Renal cortex interstitium (tissue), 11 donors: ENCODE measurements at regions not wholly inside any gene's neighbourhood (a gene's known extent, or its start where the extent isn't known, plus 50 kb on each side); places are given as distances from the start of the nearest gene placed in this dataset.
A peak's percentile ranks its signal among the peaks of the same experiment; 100 is the strongest.
"Not testable (repeated sequence)": the region's sequence is repeated elsewhere in the genome, so short reads cannot be mapped to it uniquely, and the experiment has no call there.

Experiments used
- DNase-seq, 11 donors: peaks; one replicate each; pipeline ENCODE4 v3.0.0-alpha.2; 2013; ENCODE audit warnings: low read depth in 9 of 11, low spot score in 4 of 11; ENCODE audit errors: extremely low read depth in 1 of 11

- DNase-seq = no peak
Measured at GRCh38 chr7:68684246-68684839, 913.9 kb upstream of the AUTS2 start.

DNA sequence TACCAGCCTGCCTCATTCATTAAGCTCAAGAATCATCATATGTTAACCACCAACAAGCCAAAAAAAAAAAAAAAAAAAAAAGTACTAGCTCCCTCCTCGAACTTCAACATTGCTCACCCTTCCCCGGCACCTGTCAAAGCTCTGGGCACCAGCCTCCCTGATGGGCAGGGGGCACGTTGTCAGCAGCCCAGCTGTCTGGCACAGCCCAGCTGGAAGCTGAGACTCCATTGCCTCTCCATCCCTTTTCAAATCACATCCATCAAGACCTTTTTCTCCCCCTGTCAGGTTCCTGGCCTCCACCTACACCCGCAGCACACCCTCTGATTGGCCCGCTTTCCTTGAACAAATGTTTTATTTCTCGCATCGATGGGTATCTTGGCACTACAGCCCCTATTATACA lies 913.3 kb upstream of the AUTS2 start:
- no peak for DNase-seq

- DNase-seq = no peak
Measured at GRCh38 chr7:68688416-68689086, 909.7 kb upstream of the AUTS2 start.

- DNase-seq = no peak
Measured at GRCh38 chr7:68689087-68689433, 909.2 kb upstream of the AUTS2 start.

DNA sequence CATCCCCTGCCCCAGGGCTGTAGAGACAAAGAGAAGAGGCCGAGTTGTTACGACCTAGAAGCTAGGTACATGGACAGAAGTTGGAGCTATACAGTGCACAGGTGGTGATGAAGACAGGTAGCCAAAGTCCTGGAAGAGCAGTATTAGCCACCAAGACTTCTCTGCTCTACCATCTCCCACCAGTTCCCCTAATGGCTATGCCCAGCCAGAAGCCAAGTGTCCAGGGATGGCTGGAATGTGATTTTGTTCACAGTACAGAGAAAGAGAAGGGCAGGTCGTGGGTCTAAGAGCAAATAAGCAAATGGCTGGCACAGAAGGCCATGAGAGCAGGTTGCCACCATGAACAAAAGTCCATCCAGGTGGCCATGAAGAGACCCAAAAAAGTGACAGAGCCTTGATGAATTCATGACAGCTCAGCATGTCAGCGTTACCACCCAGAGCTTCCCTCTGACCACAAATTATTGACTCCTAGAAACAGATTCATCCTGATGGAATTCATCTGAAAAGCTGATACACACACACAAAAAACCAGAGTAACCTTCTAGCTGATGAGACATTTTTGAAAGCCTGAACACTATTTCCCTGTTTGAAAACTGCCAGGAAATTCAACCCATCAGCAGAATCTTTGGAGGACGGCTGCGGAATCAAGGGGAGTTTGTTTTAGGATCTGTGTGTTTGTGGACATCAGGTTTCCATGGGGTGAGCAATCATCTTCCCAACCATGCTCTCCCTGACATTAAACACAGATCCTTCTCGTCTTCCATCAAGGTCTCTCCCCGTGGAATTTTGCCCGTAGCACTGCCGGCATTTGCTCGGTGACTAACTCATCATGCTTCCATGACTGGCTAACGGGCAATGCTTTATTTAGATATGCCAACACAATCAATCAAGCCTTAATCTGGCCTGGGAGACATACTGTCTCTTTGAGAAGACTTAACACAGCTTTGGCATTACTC lies 906.7 kb upstream of the AUTS2 start:
- DNase-seq = no peak

DNA sequence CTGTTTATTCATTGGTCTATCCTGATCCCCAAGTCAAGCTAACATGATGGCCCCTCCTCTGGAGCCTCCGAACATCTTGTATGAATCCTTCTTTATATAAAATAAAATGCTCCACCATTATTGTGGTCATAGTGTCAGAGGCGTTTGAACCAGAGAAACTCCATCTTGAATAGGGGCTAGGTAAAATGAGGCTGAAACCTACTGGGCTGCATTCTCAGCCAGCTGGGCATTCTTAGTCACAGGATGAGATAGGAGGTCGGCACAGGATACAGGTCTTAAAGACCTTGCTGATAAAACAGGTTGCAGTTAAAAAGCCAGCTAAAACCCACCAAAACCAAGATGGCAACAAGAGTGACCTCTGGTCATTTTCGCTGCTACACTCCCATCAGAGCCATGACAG lies 905.8 kb upstream of the AUTS2 start:
- no peak for DNase-seq

DNA sequence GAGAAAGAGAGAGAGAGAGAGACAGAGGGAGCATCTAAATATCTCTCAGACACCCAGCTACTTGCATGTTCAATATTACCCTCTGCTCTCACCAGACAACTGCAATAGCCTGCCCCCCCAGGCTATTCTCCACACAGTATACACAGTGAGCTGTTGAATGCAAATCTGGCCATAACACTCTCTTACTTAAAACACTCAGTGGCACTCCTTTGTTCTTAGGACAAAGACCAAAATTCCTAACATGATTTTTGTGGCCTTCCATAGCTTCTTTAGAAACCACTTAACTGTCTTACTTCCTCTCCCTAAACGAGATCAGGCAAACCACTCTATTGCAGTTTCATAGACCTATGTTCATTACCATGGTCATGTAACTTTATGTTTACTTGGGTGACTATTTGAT lies 903.6 kb upstream of the AUTS2 start:
- no peak for DNase-seq

GRCh38 chr7:68697796-68698280 lies 900.4 kb upstream of the AUTS2 start:
- DNase-seq = peak in 1 of 11 donors; percentile 6

DNA sequence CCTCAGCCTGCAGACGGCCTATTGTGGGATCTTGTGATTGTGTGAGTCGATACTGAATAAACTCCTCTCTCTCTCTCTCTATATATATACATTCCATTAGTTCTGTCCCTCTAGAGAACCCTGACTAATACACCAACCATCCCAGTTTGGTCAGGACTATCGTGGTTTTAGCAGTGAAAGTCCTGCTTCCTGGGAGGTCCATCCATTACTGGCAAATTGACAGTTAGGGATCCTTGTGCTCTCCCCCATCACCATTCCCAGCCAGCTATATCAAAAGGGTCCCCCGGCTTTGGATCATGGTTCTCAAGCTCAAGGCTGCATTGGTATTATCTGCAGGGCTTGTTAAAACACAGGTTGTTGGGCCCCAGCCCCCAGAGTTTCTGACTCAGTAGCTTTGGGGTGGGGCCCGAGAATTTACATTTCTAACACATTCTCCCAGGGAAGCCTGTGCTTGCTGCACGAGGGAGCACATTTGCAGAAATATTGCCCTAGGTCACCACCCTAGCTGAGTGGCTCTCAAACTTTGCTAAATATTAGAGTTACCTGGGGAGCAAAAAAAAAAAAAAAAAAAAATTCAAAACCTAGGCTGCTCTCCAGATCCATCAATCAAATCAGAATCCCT lies 899.1 kb upstream of the AUTS2 start:
- no peak for DNase-seq

DNA sequence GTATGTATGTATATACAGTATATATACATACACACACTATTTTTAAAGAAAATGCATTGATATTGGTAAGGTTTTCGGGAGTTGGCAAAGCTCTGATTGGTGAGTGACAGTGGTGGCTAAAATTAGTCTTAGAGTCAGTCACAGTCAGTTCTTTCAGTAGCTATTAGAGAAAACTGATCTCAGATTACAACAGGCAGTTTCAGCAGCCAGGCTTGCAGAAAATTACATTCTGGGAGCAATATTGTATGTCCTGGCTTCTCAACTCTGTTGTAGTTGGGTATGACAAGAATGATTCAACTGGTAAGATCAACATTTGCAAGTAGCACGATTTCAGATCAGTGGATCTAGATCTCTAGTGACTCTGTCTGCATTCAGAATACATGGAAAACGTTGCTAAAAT lies 897.9 kb upstream of the AUTS2 start:
- no peak for DNase-seq

DNA sequence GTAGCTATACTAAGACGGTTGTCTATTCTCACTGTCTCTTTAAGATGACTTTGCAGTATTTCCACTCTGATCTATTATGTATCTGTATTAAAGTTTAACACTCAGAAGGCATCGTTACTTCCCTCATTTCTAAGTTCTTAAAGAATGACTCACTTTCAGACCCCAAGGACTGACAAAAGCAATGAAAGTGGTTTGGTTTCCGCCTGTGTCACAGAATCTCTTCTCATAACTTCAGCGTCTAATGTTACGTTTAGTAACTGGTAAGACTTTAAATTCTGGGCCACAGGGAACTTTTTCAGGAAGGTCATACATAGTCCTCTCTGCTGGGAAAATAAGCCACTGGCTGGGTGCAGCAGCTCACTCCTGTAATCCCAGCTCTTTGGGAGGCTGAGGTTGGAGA lies 892.0 kb upstream of the AUTS2 start:
- DNase-seq = no peak

GRCh38 chr7:68707159-68707558 lies 891.1 kb upstream of the AUTS2 start:
- DNase-seq = no peak

DNA sequence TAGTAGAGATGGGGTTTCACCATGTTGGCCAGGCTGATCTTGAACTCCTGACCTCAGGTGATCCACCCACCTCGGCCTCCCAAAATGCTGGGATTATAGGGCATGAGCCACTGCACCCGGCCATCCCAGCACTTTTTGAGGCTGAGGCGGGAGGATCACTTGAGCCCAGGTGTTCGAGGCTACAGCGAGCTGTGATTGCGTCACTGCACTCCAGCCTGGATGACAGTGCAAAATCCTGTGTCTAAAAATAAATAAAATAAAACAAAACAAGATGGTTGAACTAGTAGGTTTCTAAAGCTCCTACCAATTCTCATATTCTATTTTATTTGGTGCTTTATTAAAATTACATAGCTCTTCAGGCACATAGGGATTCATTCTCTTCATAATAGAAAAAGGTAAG lies 890.3 kb upstream of the AUTS2 start:
- no peak for DNase-seq

DNA sequence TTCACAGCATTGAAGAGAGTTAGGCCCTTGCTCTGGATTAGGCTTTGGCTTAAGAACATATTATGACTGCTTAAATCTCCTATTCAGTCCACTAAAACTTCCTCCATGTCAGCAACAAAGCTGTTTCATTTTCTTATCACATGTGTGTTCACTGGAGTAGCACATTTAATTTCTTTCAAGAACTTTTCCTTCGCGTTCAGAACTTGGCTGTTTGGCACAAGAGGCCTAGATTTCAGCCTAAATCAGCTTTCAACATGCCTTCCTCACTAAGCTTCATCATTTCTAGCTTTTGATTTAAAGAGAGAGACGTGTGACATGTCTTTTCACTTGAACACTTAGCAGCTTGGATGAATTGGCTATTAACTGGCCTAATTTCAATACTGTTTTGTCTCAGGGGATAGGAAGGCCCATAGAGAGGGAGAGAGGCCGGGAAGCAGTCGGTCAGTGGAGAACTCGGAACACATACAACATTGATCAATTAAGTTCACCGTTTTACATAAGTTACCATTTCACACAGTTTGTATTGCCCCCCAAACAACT lies 885.2 kb upstream of the AUTS2 start:
- DNase-seq = no peak

GRCh38 chr7:68714135-68714534 lies 884.1 kb upstream of the AUTS2 start:
- not testable (repeated sequence) for DNase-seq

- no peak for DNase-seq
Measured at GRCh38 chr7:68715907-68716306, 882.4 kb upstream of the AUTS2 start.

GRCh38 chr7:68717176-68717575 lies 881.1 kb upstream of the AUTS2 start:
- no peak for DNase-seq

DNA sequence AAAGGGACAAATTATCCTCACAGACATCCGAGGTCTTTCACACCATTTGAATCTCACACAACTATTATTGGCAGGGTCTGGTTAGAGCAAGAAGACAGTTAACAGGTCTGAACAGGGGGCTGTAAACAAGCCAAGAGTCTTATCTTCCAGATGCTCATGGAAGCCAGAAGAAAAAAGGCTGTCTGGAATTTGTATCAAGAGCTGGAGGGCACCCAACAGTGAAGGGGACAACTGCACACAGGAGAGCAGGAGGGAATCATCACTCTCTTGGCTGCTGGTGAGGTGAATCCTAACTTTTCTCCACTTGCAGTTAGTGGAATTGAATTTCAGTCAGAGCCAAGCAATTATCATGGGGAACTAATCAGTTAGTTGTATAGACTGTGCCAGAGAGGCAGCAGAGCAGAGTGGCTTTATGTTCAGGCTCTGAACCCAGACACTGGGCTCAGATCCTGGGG lies 880.2 kb upstream of the AUTS2 start:
- no peak for DNase-seq

- DNase-seq = no peak
Measured at GRCh38 chr7:68720697-68721096, 877.6 kb upstream of the AUTS2 start.
